Anterior cingulate cortex (tissue), 58 donors: ENCODE measurements at regions not wholly inside any gene's neighbourhood (a gene's known extent, or its start where the extent isn't known, plus 50 kb on each side); places are given as distances from the start of the nearest gene placed in this dataset.
"Not testable (repeated sequence)": the region's sequence is repeated elsewhere in the genome, so short reads cannot be mapped to it uniquely, and the experiment has no call there.

Experiments used
- DNase-seq, 58 donors: peaks; one replicate each; lab custom pipeline; 2025; lab: John Stamatoyannopoulos, UW

DNA sequence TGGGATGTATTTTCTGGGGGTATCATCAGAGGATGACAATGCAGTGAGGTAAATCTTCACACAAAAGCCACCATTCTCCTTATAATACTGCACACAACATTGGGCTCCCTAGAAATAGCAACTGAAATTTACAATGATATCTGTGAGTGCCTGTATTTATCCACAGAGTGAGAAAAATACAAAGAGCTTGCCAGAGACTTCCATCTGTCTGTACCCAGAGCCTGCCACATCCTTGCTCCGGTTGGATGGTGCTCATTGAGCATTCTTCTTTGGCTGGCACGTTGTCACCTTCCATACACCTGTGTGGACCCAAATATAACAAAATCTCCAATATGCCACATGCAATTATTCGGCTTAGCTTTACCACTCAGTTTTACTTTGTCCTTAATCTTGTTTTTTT lies 189.5 kb upstream of the UFM1 start:
- peak in 3 of 58 donors; percentile 1 to 4 (median 3) for DNase-seq

DNA sequence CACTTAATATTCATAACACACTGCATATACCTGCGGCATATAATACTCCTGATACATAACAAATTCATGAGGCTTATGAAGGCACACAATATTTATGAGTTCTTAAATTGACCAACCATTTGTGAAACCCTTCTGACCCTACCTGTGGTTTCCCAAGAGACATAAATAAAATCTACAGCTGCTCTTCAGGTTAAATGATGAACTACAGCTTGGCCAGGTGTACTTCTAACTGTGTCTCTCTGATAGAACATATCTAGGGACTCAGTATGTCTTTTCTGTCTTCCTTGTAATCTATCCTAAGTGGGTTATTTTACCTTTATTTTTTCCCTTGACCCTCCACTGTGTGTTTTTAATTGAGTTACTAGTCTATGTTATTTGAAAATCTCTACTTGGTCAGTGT lies 189.9 kb upstream of the UFM1 start:
- DNase-seq = no peak

DNA sequence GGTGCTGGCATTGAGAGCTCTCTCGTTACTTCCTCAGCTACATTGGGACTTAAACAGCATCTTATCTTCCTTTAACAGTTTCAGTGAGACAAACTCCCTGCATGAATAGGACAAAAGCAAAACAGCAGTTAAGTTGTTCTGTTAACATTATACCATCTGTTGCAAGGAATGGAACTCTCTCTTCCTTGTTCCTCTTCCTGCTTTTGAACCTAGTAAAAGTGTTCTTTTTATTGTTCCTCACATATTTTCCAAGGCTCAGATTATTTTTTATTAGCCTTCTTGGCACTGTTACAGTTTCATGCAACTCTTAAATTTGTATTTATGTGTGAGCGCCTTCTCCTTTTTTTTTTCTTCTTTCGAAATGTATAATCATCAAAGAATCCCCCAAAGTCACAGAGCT lies 202.6 kb upstream of the UFM1 start:
- DNase-seq = no peak

DNA sequence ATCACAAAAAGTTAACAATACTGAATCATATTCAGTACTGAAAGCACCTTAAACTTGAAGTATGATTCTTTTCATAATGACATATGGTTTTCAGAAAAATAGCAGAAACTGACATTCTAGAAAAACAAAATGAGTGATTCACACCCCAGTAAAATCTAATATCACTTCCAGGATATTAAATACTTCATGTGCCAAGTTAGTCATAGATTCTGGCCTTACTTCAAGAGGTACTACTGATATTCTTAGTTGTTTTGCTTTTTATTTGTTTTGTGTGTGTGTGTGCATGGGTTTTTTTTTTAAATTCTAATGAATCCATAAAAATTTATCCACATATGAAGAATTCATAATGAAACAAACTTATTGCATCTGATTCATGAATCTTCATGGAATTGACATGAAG lies 207.9 kb upstream of the UFM1 start:
- no peak for DNase-seq

DNA sequence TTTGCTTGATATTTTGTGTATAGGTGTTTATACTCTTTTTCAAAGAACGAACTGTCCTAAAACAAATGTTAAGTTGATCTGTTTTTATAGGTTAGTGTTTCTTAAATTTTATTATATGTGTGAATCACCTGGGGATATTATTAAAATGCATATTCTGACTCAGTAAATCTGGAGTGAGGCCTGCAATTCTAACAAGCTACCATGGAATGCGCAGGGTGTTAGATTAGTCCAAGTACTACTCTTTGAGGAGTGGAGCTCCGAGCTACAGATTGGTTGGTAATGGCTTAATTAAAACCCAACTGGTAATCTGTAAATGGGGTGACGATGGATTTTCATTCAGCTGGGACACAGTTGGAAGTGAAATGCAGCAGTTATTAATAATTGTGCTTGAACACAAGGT lies 214.1 kb upstream of the UFM1 start:
- DNase-seq = no peak

DNA sequence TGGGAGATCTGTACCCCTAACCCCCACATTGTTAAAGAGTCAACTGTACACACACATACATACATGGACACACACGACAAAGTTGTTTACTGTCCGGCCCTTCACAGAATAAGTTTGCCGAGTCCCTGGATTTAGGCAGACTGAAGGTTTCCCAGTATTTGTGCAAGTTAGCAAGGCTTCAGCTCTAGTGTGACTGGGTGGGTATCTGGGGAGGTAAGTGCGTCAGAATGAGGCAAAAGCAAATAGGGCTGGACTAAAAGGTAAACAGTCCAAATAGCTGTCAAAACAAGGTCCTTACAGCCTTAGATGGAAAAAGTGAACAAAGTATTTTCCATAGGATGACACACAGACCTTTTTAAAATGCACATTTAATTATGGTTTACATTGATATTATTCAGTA lies 228.4 kb upstream of the UFM1 start:
- no peak for DNase-seq

DNA sequence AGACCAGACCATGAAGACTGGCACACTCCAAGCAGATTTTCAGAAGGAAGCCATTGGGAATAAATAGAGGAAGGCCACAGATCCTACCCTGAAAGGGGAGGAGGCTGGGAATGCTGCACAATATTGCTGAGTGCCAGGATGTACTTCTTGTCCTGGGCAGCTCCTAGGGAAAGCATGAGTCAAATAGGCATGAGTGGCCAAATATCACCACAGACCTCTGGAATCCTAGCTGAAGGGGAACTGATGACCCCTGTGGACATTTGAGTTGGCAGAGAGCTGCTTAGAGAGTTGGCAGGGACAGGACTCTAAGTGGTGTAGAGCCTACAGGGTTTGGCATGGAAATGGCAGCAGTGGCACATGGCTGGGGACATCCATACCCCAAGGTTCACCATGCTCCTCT lies 234.3 kb upstream of the TRPC4 start:
- DNase-seq = no peak

DNA sequence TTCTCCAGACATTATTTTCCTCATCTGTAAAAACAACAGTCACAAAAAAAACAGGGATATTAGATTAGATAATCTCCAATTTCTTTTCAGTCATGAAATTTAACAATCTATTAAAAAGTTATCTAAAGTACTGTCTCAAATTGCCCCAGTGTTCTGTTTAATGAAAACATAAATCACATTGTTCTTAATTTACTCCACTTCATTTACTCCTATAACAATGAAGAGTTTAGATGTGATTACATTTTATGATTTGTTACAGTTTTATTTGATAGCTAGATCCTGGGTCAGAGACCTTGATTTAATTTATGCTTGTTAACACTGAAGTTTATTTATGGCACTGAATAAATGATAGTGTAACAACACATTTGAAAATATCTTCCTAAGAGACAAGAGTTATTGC lies 230.2 kb upstream of the TRPC4 start:
- DNase-seq = no peak

DNA sequence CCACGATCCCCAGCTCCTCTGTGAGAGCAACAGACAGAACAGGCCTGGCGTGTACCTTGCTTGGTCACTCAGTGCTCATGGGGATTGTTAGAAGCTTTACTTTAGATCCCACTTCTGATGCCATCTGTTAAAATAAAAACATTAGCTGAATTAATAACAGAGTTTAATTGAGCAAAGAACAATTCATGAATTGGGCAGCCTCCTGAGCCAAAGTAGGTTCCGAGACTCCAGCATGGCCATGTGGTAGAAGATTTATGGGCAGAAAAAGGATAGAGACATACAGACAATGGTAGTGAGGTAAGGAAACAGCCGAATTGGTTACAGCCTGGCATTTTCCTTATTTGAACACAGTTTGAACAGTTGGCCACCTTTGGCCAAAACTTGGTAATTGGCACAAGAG lies 223.9 kb upstream of the TRPC4 start:
- no peak for DNase-seq

DNA sequence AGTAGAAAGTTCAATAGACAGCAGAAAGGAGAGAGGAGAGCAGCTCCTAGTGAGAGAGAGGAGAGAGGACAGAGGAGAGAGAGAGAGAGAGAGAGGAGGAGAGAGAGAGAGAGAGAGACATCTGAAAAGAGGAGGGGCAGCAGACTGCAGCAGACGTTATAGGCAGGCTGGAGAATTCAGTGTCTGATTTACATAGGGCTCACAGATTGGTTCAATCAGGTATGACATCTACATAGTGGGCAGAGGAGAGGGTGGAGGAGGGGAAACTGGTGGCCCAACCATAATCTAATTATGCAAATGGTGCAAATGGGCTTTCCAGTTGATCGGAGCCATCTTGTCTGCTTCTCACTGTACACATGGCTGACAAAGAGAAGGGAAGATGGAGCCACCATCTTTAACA lies 221.3 kb upstream of the TRPC4 start:
- DNase-seq = no peak

DNA sequence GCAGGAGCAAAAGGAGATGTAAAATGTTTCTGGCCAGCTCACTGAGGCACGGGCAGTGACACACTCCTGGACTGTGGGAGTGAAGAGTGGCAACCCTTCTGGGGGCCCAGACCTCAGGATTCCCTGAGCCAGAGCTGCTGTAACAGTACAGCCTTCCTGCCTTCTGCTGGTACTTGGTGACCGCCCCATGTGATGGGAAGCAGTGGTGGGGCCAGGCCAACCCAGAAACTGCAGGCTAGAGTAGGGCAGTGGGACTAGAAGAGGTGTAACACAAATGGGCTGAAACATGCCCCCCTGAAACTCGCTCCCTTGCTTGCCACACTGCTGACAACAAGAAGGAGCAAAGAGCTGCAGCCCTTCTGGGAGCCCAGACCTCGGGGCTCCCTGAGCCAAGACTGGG lies 217.1 kb upstream of the TRPC4 start:
- DNase-seq = no peak

DNA sequence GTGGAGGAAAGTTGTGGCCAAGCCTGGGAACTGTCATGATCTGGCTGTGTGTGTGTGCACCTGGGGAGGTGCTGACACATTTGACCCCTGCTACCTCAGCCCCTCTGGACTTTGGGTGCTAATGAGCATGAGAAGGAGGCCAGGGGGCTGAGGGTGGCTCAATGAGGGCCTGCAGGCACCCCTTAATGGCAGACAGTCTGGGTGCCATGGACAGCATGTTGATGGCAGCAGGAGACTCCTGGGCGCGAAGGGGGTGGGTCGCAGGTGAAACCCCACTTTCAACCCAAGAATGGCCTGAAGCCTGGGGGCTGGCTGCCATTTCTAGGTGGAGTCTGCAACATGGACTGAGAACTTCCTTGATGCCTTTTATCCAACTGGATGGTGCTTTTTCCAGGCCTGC lies 216.4 kb upstream of the TRPC4 start:
- DNase-seq = no peak

DNA sequence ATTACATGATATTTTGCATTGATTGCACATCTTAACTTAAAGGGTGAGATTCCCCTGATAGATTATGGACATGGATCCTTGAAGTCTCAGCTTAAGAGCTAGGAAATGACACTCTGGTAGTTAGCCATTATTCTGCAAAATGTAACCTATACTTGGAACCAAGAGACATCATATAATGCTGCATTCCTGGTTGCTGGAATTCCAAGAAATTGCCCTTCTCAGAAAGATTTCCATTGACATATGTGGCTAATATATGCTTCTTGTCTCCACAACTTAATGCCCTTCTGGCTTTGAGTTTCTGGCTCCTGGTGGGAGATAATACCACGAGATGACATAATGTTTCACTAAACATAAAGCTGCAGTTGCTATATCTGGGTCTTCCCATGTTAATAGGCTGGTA lies 204.4 kb upstream of the TRPC4 start:
- no peak for DNase-seq

DNA sequence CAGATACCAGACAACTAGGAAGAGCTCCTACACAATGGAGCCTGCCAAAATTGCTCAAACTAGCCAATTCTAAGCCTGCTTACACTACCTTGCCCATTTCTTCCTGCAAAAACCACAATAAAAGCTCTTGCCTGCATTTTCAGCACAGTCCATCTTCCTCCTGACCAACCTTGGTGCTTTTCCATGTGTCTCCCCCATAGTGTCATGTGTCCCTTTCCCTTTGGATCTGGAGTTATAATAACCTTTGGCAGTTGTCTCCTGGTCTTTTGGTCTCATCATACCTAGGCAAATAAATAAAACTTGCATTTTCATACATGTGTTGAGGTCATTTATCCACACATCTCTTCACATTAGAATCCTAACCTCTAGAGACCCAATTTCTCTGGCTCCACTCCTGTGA lies 203.1 kb upstream of the TRPC4 start:
- DNase-seq = no peak

DNA sequence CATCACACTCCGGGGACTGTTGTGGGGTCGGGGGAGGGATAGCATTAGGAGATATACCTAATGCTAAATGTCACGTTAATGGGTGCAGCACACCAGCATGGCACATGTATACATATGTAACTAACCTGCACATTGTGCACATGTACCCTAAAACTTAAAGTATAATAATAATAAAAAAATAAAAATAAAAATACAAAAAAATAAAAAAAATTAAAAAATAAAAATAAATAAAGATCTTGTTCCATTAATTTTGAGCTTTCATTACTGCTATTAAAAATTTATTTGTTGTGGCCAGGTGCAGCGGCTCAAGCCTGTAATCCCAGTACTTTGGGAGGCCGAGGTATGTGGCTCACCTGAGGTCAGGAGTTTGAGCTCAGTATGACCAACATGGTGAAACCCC lies 201.8 kb upstream of the TRPC4 start:
- DNase-seq = not testable (repeated sequence)

DNA sequence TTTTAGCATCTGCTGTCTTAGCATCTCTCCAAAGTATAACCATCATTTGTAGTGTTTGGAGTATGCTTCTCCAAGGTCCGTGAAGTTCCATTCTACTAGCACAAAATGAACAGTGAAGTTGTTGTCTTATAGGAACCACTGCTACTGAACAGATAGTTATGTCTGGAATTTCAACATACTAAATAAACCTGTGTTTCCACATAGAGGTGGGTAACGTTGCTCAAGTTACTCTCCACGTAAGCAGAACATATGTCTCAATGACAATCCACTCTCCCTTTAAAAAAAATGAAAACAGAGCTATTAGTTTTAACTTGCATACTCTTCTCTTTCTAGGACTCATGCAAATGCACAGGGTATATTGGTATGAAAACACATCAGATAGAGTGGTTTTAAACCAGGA lies 184.3 kb upstream of the TRPC4 start:
- no peak for DNase-seq

DNA sequence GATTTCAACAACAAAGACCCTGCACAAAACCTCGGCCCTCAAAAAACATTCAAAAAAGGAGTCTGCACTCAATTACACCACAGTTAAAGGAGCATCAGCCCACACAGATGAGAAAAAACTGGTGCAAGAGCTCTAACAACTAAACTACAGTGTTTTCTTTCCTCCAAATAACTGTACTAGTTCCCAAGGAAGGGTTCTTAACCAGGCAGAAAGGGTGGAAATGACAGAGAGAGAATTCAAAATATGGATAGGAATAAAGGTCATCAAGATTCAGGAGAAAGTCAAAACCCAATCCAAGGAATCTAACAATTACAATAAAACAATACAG lies 176.4 kb upstream of the TRPC4 start:
- DNase-seq = no peak

DNA sequence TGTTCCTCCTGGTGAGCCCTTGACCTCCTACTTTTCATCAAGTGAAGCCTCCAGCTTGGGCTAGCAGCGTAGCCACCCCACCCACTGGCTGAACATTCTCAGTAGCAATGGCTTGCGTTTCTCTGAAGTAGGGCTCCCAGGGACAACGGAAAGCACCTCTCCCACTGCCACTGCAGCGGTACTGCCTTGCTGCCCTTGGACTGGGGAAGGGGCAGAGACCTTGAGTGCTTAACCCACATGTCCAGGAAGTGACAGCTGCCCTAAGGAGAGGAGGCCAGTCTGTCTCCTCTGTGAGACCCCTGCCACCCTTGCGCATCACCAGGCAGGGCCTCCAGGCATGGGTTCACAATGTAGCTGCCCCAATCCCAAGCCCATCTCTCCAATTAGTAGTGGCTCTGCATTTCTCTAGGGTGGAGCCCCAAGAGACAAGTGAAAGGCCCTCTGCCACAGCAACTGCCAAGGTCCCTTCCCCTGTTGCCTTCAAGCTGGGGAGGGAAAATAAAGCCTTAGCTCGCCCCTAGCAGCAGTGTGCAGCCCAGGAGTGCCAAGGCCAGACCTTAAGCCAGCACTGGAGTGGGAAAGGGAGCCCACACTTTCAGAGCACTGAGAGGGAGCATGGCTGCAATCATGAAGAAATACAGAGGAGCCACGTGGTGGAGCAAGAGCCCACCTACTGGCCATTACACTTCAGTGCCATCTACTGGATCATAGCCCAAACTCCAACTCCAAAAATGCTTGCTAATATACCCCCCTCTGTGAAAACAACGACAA lies 175.9 kb upstream of the TRPC4 start:
- no peak for DNase-seq

DNA sequence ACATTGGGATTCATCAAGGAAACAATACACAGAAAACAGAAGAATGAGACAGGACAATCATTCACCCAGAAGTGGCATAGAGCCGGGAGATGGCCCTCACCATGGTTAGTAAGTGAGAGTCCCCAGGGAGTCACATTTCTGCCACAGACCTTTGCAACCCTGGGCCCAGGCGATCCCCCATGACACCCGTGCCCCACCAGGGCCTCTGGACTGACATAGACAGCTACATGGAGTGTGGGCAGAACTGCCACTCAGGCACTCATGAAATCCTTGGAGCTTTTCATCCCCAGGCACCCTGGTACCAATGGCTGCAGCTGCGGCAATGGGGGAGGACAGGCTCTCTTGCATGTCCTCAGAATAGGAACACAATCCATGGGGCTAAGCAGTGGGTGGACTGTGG lies 174.5 kb upstream of the TRPC4 start:
- no peak for DNase-seq

DNA sequence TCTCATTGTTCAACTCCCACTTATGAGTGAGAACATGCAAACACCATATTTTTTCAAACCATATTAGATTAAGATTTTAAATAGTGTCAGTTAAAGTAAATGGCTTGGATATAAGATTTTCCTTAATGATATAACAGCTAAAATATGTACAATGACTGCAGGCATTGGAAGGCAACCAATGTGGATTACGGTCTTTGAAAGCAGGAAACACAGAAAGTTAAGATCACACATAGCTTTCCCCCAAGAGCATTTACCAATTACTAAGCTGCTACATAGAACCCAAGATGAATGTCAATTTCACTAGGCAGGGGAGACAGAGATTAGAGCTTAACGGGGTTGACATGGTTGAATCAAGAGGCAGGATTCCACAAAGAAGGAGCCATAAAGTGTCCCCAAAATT lies 173.2 kb upstream of the TRPC4 start:
- DNase-seq = no peak

DNA sequence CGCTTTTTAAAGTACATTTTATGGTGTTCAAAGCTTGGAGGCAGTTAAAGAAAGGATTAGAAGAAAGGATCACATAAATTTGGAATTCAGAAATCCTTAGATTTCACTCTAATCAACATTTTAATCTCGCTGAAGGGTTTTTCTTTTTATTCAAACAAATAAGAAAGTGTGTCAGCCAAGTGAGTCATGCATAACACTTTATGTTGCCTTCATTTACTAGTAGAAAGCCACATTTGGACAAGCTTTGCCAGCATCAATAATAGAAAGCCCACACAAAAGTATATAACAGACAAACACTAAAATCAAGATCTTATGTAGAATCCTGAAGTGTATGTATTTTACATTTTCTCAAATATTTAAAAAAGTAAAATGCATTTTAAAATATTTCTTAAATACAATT lies 154.9 kb upstream of the TRPC4 start:
- no peak for DNase-seq

DNA sequence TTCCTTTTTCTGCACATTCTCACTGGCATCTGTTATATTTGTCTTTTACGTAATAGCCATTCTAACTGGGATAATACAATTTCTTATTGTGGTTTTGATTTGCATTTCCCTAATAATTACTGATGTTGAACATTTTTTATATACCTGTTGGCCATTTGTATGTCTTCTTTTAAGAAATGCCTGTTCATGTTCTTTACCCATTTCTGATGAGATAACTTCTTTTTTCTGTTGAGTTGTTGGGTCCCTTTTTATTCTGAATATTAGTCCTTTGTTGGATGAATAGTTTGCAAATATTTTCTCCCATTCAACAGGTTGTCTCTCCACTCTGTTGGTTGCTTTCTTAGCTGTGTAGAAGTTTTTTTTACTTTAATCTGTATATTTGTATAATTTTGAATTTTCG lies 147.7 kb upstream of the TRPC4 start:
- DNase-seq = no peak

DNA sequence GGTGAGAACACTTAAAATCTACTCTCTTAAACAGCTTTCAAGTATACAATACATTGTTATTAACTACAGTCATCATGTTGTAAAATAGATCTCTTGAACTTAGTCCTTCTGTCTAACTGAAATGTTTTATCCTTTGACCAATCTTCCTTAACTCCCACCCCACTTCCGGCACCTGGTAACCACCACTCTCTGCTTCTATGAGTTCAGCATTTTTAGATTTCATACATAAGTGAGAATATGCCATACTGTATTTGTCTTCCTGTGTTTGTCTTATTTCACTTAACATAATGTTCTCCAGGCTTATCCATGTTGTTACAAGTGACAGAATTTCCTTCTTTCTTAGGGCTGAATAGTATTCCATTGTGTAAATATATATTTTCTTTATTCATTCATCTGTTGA lies 144.1 kb upstream of the TRPC4 start:
- DNase-seq = no peak
